GM10248 (cell line): ENCODE measurements at regions not wholly inside any gene's neighbourhood (a gene's known extent, or its start where the extent isn't known, plus 50 kb on each side); places are given as distances from the start of the nearest gene placed in this dataset.

Experiments used
- CTCF ChIA-PET: fragments of 300-600 bp; sonication (Branson Sonifier 250); formaldehyde crosslinking; extraction: SDS; loops from one replicate; lab custom pipeline; 2021; ENCODE audit warnings: antibody characterized with exemption; lab: Yijun Ruan, JAX
- POLR2A ChIA-PET: fragments of 350-650 bp; sonication (Branson Sonifier 250); formaldehyde crosslinking; extraction: SDS; loops from one replicate; lab custom pipeline; 2020; ENCODE audit warnings: antibody characterized with exemption; lab: Yijun Ruan, JAX
- DNase-seq: peaks from one replicate; pipeline ENCODE4 v3.0.0; 2012; ENCODE audit errors: extremely low spot score
- CTCF ChIP-seq: IDR thresholded peaks from 2 replicates; pipeline ENCODE4 v1.5.1; 2012; ENCODE audit warnings: mild to moderate bottlenecking, low read depth; ENCODE audit errors: extremely low read depth, missing control alignments, control extremely low read depth

- no peak for DNase-seq
- POLR2A ChIA-PET = no interaction called here
- no peak for TF ChIP-seq CTCF
- CTCF ChIA-PET = no interaction called here
Observed at GRCh38 chr4:14264437-14264836, 636.9 kb upstream of the BOD1L1 start.

GRCh38 chr4:14265651-14266050, 638.1 kb upstream of the BOD1L1 start:
- TF ChIP-seq CTCF = no peak
- DNase-seq = no peak
- POLR2A ChIA-PET = no interaction called here
- CTCF ChIA-PET = interaction anchor here (1.2 kb wide), 1 partner anchor 22 kb away, joined by 3 read pairs; no protein-coding TSS in a partner anchor

- POLR2A ChIA-PET = no interaction called here
- CTCF ChIA-PET = interaction anchor here (1.3 to 1.4 kb wide), 2 partner anchors 17 to 20 kb away, joined by 3 read pairs; no protein-coding TSS in a partner anchor
- TF ChIP-seq CTCF = no peak
- no peak for DNase-seq
Observed at GRCh38 chr4:14267373-14268060, 640.0 kb upstream of the BOD1L1 start.

GRCh38 chr4:14269824-14270223, 642.3 kb upstream of the BOD1L1 start:
- TF ChIP-seq CTCF = no peak
- POLR2A ChIA-PET = no interaction called here
- CTCF ChIA-PET = interaction anchor here (1.1 to 1.4 kb wide), 3 partner anchors 11 to 13 kb away, joined by 3 to 4 read pairs (median 3); no protein-coding TSS in a partner anchor
- DNase-seq = no peak

- no peak for TF ChIP-seq CTCF
- ChIA-PET POLR2A (no interaction called here), CTCF (no interaction called here)
- DNase-seq = no peak
Observed at GRCh38 chr4:14272206-14272605, 644.7 kb upstream of the BOD1L1 start.

- CTCF ChIA-PET = no interaction called here
- DNase-seq = no peak
- no peak for TF ChIP-seq CTCF
- POLR2A ChIA-PET = no interaction called here
Observed at GRCh38 chr4:14277505-14277904, 650.0 kb upstream of the BOD1L1 start.

- ChIA-PET CTCF (interaction anchor here (1.1 to 1.4 kb wide), 4 partner anchors 11 to 38 kb away, joined by 3 to 4 read pairs (median 3); no protein-coding TSS in a partner anchor), POLR2A (no interaction called here)
- no peak for TF ChIP-seq CTCF
- no peak for DNase-seq
Observed at GRCh38 chr4:14280567-14280966, 653.0 kb upstream of the BOD1L1 start.
